ENCODE measurements at regions not wholly inside any gene's neighbourhood (a gene's known extent, or its start where the extent isn't known, plus 50 kb on each side); places are given as distances from the start of the nearest gene placed in this dataset.

DNA sequence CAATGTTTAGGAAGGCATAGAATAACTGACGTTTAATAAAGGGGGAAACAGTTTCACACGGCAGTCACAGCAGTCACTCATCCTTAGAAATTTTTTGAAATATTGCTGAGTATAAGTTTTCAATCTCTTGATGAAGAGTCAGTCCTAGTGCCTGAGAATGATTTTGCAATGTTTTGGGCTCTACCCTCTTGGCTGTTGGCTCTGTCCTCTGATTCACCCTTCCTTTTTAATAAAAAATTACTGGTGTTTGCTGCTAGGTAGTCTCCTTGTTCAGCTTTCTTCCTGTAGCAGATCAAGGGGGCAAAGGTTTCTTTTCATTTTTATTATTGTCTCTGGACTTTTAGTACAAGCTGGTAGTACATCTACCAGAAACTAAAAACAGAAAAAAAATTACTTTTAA lies 194.3 kb upstream of the ANO3 start:
- Mint-ChIP-seq H3K4me3 (ENCODE audit: unreplicated experiment) (no peak overlapping the region), H3K27me3 (ENCODE audit: unreplicated experiment) (no peaks in the 10 kb centered on the region), H3K9me3 (ENCODE audit: unreplicated experiment) (peaks cover 2% of the 10 kb centered on the region), H3K4me1 (ENCODE audit: low read depth, unreplicated experiment) (no peaks in the 10 kb centered on the region), H3K27ac (ENCODE audit: unreplicated experiment) (no peak overlapping the region), H3K36me3 (ENCODE audit: unreplicated experiment) (no peaks in the 10 kb centered on the region)
- no peak for DNase-seq
- TF ChIP-seq, protein P1, sequence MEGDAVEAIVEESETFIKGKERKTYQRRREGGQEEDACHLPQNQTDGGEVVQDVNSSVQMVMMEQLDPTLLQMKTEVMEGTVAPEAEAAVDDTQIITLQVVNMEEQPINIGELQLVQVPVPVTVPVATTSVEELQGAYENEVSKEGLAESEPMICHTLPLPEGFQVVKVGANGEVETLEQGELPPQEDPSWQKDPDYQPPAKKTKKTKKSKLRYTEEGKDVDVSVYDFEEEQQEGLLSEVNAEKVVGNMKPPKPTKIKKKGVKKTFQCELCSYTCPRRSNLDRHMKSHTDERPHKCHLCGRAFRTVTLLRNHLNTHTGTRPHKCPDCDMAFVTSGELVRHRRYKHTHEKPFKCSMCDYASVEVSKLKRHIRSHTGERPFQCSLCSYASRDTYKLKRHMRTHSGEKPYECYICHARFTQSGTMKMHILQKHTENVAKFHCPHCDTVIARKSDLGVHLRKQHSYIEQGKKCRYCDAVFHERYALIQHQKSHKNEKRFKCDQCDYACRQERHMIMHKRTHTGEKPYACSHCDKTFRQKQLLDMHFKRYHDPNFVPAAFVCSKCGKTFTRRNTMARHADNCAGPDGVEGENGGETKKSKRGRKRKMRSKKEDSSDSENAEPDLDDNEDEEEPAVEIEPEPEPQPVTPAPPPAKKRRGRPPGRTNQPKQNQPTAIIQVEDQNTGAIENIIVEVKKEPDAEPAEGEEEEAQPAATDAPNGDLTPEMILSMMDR (IDR thresholded peaks at IDR 0.05; ENCODE audit: partially characterized antibody, unreplicated experiment), result no peak

DNA sequence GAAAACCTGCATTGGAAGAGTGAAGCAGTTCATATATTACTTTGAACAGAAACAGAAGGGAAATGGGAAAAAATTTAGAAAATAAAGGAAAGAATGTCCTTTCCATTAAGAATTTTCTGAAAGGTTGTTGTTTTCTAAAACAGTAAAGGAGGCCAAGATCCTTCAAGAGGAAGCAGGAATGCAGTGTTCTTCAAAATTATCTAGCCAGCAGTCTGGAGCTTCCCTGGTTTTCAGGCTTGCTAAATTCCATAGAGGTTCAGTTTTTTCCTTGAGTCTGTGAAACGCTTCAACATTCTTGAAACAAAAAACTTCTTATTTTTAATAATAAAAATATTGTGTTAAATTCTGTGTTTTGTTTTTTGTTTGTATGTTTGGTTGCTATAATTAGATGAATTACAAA lies 189.0 kb upstream of the ANO3 start:
- H3K9me3 Mint-ChIP-seq (ENCODE audit: unreplicated experiment), result peaks cover 2% of the 10 kb centered on the region
- no peaks in the 10 kb centered on the region for H3K4me1 Mint-ChIP-seq (ENCODE audit: low read depth, unreplicated experiment)
- TF ChIP-seq, protein P1 (IDR thresholded peaks at IDR 0.05; ENCODE audit: partially characterized antibody, unreplicated experiment), result no peak
- no peaks in the 10 kb centered on the region for H3K27me3 Mint-ChIP-seq (ENCODE audit: unreplicated experiment)
- no peak for DNase-seq
- H3K36me3 Mint-ChIP-seq (ENCODE audit: unreplicated experiment), result no peaks in the 10 kb centered on the region
- H3K4me3 Mint-ChIP-seq (ENCODE audit: unreplicated experiment), result no peak overlapping the region
- no peak overlapping the region for H3K27ac Mint-ChIP-seq (ENCODE audit: unreplicated experiment)

DNA sequence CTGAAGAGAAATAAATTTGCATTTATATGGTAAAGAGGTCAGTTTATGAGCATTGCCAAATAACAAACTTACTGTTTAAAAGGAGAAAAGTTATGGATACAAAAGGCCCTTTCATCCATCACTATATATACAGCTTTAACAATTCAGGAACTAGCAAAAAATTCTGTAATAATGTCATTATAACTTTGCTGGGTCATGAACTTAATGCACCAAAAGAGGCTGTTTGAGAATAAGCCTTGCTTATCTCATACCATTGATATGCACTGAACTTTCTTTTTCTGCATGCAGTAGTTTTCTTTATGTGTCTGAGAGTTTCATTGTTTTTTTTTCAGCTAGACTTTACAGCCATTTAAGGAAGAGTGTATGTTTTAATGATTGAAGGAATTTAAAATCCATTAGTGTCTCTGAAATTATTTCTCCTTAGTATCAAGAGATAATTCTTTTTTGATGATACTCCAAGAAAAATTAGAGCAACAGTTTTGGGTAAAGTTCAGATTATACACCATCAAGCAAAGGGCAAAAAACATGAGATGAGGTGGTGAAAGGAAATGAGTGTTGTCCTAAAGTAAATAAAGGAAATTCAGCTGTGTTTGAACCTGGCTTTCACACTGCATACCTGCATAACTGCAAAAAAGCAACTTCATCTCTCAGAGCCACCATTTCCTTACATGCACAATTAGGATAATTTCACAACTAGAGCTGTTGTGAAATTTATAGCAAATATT lies 188.2 kb upstream of the ANO3 start:
- DNase-seq, result no peak
- no peaks in the 10 kb centered on the region for H3K4me1 Mint-ChIP-seq (ENCODE audit: low read depth, unreplicated experiment)
- no peak overlapping the region for H3K4me3 Mint-ChIP-seq (ENCODE audit: unreplicated experiment)
- H3K27me3 Mint-ChIP-seq (ENCODE audit: unreplicated experiment), result no peaks in the 10 kb centered on the region
- TF ChIP-seq, protein P1 (IDR thresholded peaks at IDR 0.05; ENCODE audit: partially characterized antibody, unreplicated experiment), result no peak
- H3K36me3 Mint-ChIP-seq (ENCODE audit: unreplicated experiment), result no peaks in the 10 kb centered on the region
- no peaks in the 10 kb centered on the region for H3K9me3 Mint-ChIP-seq (ENCODE audit: unreplicated experiment)
- no peak overlapping the region for H3K27ac Mint-ChIP-seq (ENCODE audit: unreplicated experiment)

DNA sequence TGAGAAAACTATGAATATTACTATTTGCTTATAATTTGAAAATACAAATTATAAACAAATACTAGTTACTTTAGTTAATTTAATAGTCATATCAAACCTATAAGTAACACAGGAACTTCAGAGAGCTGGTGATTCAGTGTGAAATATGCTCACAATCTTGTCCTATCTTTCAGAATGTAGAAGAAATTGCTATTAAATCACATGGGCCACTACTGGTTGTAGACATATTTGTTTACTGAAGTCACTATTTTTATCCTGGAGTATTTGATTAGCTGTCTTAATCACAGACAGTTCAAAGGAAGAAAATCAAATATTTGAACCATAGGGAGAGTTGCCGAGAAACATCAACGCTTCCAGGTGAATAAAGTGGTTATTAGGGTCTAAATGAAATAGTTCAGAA lies 187.6 kb upstream of the ANO3 start:
- H3K27ac Mint-ChIP-seq (ENCODE audit: unreplicated experiment), result no peak overlapping the region
- DNase-seq, result no peak
- H3K4me3 Mint-ChIP-seq (ENCODE audit: unreplicated experiment), result no peak overlapping the region
- no peaks in the 10 kb centered on the region for H3K36me3 Mint-ChIP-seq (ENCODE audit: unreplicated experiment)
- H3K9me3 Mint-ChIP-seq (ENCODE audit: unreplicated experiment), result no peaks in the 10 kb centered on the region
- no peaks in the 10 kb centered on the region for H3K4me1 Mint-ChIP-seq (ENCODE audit: low read depth, unreplicated experiment)
- TF ChIP-seq, protein P1 (IDR thresholded peaks at IDR 0.05; ENCODE audit: partially characterized antibody, unreplicated experiment), result no peak
- H3K27me3 Mint-ChIP-seq (ENCODE audit: unreplicated experiment), result no peaks in the 10 kb centered on the region

DNA sequence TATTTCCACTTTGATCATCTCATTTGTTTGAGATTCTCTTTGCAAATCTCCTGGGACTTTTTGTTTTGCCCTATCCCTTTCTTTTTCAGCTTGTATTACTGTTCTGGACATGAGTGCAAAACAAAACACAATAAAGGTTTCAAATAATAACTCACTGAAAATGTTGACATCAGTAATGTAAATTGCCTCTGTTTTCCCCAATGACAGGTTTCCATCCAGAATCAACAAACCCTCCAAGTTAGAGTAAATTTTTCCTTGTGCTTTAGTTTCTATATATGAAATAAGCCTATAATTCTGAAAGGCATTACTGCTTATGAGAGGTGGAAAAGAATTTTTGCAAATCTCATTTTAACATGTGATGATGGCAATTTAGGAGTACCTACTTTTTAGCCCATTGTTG lies 187.0 kb upstream of the ANO3 start:
- H3K36me3 Mint-ChIP-seq (ENCODE audit: unreplicated experiment), result no peaks in the 10 kb centered on the region
- DNase-seq, result no peak
- no peaks in the 10 kb centered on the region for H3K9me3 Mint-ChIP-seq (ENCODE audit: unreplicated experiment)
- no peak overlapping the region for H3K4me3 Mint-ChIP-seq (ENCODE audit: unreplicated experiment)
- H3K27ac Mint-ChIP-seq (ENCODE audit: unreplicated experiment), result no peak overlapping the region
- H3K4me1 Mint-ChIP-seq (ENCODE audit: low read depth, unreplicated experiment), result no peaks in the 10 kb centered on the region
- H3K27me3 Mint-ChIP-seq (ENCODE audit: unreplicated experiment), result no peaks in the 10 kb centered on the region
- TF ChIP-seq, protein P1 (IDR thresholded peaks at IDR 0.05; ENCODE audit: partially characterized antibody, unreplicated experiment), result no peak
